Activated CD4-positive, alpha-beta T cell treated with anti-CD3 and anti-CD28 coated beads, Interleukin-10, Interleukin-2, amounts not matched to agents 100 ng/mL and 50 ng/mL, durations not matched to agents 16 hours and 8 hours (primary cell): ENCODE measurements at regions not wholly inside any gene's neighbourhood (a gene's known extent, or its start where the extent isn't known, plus 50 kb on each side); places are given as distances from the start of the nearest gene placed in this dataset.

Source experiments
- DNase-seq: peaks from one replicate; pipeline ENCODE4 v3.0.0-alpha.2; 2020

- DNase-seq, result no peak
Observed at GRCh38 chr18:51603111-51603510, 405.6 kb upstream of the MEX3C start.

DNA sequence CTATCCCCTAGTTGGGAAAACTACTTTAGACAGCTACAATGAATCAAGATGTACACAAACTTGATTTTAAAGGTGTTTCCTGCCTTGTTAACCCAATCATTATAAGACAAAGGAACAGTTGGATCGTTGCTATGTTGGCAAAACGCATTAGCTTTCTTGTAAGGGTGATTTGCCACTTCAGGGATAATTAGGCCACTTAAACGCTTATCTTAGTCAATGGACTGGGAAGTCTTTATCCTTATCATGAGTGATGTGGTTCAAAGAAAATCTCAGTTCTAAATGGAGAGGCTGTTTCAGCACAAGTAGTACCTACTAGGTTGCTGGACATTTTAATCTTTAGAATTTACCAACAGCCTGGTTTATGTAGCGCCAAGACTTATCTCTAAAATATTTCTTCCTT, 406.1 kb upstream of the MEX3C start:
- no peak for DNase-seq

DNA sequence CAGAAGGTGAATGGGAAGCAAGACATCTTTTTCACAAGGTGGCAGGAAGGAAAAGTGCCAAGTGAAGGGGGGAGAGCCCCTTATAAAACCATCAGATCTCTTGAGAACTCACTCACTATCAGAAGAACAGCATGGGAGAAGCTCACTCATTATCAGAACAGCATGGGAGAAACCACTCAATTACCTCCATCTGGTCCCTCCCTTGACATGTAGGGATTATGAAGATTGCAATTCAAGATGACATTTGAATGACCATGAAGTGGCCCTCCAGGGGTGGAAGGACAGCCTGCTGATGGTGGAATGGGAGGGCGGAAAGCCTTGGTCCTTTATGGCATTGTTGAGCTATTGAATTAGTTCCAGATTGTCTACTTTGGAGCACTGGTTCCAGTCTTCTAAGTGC, 413.0 kb upstream of the MEX3C start:
- no peak for DNase-seq

- DNase-seq, result no peak
Observed at GRCh38 chr18:51611326-51611725, 413.8 kb upstream of the MEX3C start.

DNA sequence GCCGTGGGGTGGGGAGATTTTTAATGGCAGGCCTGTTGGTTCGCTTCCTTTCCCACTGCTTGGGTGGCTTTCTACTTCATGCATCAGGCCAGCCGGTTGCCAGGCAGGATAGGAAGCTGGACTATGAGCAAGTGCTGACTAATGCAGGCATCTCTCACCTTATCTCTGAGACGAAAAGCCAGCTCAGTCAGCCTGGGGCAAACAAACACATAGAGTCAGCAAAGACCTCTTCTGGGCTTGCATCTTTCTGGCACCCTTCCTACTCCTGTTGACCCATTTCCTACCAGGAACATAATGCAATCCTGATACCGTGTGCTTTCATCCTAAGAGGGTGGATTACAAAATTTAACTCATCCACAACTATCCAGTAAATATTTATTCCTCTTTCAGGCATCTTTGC, 416.6 kb upstream of the MEX3C start:
- DNase-seq, result no peak

DNA sequence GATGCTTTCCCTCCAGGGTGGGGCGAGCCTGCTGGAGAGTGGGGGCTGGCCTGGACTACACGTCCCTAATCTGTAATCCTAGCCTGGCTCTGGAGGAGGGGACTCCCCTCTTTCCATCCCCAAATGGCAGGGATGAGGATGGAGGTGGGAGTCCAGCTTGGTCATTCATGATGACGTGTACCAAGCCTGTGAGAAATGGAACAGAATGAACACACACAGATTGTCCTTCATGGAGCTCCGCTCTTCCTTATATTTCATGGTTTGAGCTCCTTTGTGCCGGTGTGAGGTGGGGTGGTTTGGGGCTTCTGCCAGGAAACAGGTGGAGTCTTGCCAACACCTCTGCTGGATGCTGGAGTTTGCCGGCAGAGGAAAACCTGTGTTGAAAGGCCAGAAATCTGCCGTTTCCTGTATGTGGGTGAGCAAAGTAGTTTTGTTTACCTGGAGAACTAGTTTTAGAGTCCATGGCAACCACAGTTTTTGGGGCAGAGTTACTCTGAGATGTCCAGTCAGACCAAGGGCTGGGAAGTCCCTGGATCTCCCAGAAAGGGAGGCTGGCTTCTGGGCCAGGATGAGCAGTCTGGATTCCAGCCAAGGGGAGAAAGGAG, 417.6 kb upstream of the MEX3C start:
- no peak for DNase-seq

- DNase-seq, result peak; percentile 2
Observed at GRCh38 chr18:51617167-51617566, 419.7 kb upstream of the MEX3C start.

GRCh38 chr18:51617572-51618260, 420.2 kb upstream of the MEX3C start:
- DNase-seq, result no peak

- no peak for DNase-seq
Observed at GRCh38 chr18:51619283-51619682, 421.8 kb upstream of the MEX3C start.

GRCh38 chr18:51621113-51621863, 423.8 kb upstream of the MEX3C start:
- peak; percentile 42 for DNase-seq

GRCh38 chr18:51621864-51622160, 424.3 kb upstream of the MEX3C start:
- no peak for DNase-seq

- DNase-seq, result no peak
Observed at GRCh38 chr18:51622702-51623101, 425.2 kb upstream of the MEX3C start.

GRCh38 chr18:51623653-51624052, 426.2 kb upstream of the MEX3C start:
- DNase-seq, result no peak

DNA sequence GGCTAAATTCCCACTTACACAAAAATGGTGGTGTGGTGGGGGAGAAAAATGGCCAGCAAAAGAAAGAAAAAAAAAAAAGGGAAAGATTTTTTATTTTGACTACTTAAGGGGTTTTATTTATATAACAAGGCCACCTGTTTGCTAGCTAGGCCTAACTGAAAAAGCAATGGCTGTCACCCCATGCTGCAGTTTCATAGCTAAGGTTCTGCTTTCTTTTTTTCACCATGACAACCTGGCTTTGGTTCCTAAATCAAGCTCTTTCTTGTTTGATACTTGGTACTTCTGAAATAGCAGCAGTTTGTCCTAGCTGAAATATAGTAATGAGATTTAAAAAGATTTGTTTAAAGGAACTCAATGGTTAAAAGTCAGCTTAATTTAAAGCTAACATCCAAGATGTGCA, 433.2 kb upstream of the MEX3C start:
- DNase-seq, result no peak

GRCh38 chr18:51637881-51638280, 440.4 kb upstream of the MEX3C start:
- DNase-seq, result no peak

GRCh38 chr18:51639541-51639940, 442.1 kb upstream of the MEX3C start:
- no peak for DNase-seq

DNA sequence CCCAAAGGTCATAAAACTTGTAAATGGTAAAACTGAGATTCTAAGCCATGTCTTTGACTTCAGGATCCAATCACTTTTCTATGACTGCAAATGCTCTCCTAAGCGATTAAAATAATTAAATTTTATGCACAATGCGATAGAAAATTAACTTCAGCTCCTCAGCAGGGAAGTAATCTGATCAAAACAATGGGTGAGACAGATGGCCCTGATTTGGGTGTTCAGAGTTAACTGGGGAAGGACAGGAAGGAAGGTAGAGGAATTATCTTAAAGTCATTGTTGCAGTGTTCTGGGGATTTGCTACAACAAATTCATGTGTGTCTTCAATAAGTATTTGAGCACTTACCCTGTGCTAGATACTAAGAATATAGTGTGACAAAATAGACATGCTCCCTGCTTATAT, 446.0 kb upstream of the MEX3C start:
- DNase-seq, result no peak

DNA sequence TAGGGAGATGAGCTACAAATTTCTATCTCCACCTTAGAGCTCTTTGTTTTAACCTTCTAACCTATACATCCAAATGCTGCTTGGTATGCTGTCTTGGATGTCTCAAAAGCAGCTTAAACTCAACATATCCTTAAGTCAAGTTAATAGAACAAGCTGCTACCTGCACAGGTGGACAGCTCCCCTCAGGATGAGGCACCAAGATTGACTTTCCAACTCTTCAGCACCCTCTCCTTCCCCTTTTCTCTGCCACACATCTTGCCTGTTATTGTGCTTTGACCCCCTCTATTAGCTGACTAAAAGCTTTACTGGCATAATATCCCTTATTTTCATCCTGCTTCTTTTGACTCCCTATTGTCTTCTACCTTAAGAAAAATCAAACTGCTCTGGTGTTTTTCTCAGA, 448.1 kb upstream of the MEX3C start:
- DNase-seq, result no peak

DNA sequence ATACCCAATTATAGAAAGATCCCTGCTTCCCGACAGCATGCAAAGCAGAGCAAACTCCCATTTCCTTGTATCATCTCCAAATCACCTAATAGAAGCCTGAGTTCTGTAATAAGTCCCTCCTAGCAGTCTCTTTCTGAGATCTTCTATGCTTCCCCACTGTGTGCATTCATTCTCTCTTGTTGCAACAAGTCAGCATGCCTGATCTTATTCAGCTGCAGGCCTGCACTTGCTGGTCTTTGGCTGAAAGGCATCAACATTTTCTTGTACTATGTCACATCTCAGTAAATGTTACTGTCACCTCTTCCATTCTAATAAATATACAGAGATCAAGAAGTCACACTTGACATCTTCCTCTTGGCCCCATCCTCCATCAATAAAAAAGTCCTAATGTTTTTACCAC, 449.9 kb upstream of the MEX3C start:
- DNase-seq, result no peak

- DNase-seq, result no peak
Observed at GRCh38 chr18:51647942-51648341, 450.5 kb upstream of the MEX3C start.

- DNase-seq, result no peak
Observed at GRCh38 chr18:51649796-51650195, 452.3 kb upstream of the MEX3C start.

GRCh38 chr18:51651761-51652160, 454.3 kb upstream of the MEX3C start:
- no peak for DNase-seq

DNA sequence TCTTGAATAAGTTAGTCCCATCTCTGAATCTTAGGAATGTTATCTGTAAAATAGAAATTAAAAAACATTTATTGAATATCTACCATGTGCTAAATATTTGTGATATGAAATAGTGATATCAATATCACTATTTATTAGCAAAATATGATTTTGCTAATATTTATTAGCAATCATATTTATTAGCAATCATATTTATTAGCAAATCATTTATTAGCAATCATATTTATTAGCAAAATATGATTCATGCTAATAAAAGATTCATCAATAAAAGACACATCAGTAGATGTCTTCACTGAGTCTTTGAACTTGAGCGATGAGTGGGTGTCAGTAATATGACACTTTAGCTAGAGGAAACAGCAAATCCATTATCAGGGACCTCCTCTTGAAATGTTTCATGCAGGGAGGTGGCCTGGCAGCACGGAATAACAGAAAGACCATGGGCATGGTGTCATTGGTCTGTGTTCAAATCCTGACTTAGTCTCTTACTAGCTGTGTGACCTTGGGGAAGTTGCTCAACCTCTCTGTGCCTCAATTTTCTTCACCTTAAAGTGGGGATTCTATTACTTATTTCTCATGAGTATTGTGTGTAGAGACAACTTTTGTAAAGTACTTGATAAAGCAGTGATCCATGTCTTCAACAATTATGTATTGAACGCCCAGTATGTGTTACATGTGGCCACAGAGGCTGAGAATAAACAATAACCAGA, 456.2 kb upstream of the MEX3C start:
- DNase-seq, result no peak
